Type B pancreatic cell (in vitro differentiated cells): ENCODE measurements at regions not wholly inside any gene's neighbourhood (a gene's known extent, or its start where the extent isn't known, plus 50 kb on each side); places are given as distances from the start of the nearest gene placed in this dataset.

Experiments
- DNase-seq: peaks from one replicate; pipeline ENCODE4 v3.0.0; 2021; ENCODE audit warnings: mixed read lengths; ENCODE audit not compliant: unreplicated experiment; ENCODE audit errors: extremely low spot score
- H3K27ac Mint-ChIP-seq: 2 replicates; pipeline ENCODE4 v1.8.0; 2021; ENCODE audit warnings: mild to moderate bottlenecking, mixed read lengths
- H3K27me3 Mint-ChIP-seq: 2 replicates; pipeline ENCODE4 v1.8.0; 2021; ENCODE audit warnings: mixed read lengths
- H3K36me3 Mint-ChIP-seq: 2 replicates; pipeline ENCODE4 v1.8.0; 2021; ENCODE audit warnings: mixed read lengths
- H3K4me1 Mint-ChIP-seq: one replicate; pipeline ENCODE4 v1.8.0; 2021; ENCODE audit warnings: mixed read lengths; ENCODE audit not compliant: unreplicated experiment
- H3K4me3 Mint-ChIP-seq: 2 replicates; pipeline ENCODE4 v1.8.0; 2021; ENCODE audit warnings: mild to moderate bottlenecking, mixed read lengths
- H3K9me3 Mint-ChIP-seq: 2 replicates; pipeline ENCODE4 v1.8.0; 2021; ENCODE audit warnings: mixed read lengths
- CTCF ChIP-seq: fragments of 200-600 bp; sonication (generic); conservative IDR thresholded peaks from 2 replicates; pipeline ENCODE4 v1.5.0; 2021; ENCODE audit warnings: antibody characterized with exemption, mild to moderate bottlenecking

- Mint-ChIP-seq H3K9me3 (no peaks in the 10 kb centered on the region), H3K27me3 (no peaks in the 10 kb centered on the region), H3K4me1 (peaks cover 10% of the 10 kb centered on the region), H3K27ac (no peak overlapping the region), H3K4me3 (no peak overlapping the region), H3K36me3 (no peaks in the 10 kb centered on the region)
- no peak for DNase-seq
- TF ChIP-seq CTCF: no peak
Measured at GRCh38 chr10:110443239-110444003, 54.3 kb upstream of the DUSP5 start.

GRCh38 chr10:110444004-110444337 is 53.7 kb upstream of the DUSP5 start:
- no peaks in the 10 kb centered on the region for H3K36me3 Mint-ChIP-seq
- no peak overlapping the region for H3K27ac Mint-ChIP-seq
- H3K27me3 Mint-ChIP-seq: no peaks in the 10 kb centered on the region
- no peaks in the 10 kb centered on the region for H3K9me3 Mint-ChIP-seq
- no peak for DNase-seq
- TF ChIP-seq CTCF: no peak
- H3K4me1 Mint-ChIP-seq: peaks cover 10% of the 10 kb centered on the region
- no peak overlapping the region for H3K4me3 Mint-ChIP-seq

GRCh38 chr10:110445871-110446270 is 51.8 kb upstream of the DUSP5 start:
- H3K27me3 Mint-ChIP-seq: peaks cover 1% of the 10 kb centered on the region
- DNase-seq: no peak
- H3K9me3 Mint-ChIP-seq: no peaks in the 10 kb centered on the region
- H3K4me3 Mint-ChIP-seq: no peak overlapping the region
- TF ChIP-seq CTCF: no peak
- peaks cover 10% of the 10 kb centered on the region for H3K4me1 Mint-ChIP-seq
- H3K36me3 Mint-ChIP-seq: no peaks in the 10 kb centered on the region
- H3K27ac Mint-ChIP-seq: no peak overlapping the region

GRCh38 chr10:110446277-110446676 is 51.4 kb upstream of the DUSP5 start:
- DNase-seq: no peak
- no peak for TF ChIP-seq CTCF
- Mint-ChIP-seq H3K4me3 (no peak overlapping the region), H3K27ac (no peak overlapping the region), H3K4me1 (peaks cover 10% of the 10 kb centered on the region), H3K9me3 (no peaks in the 10 kb centered on the region), H3K27me3 (peaks cover 2% of the 10 kb centered on the region), H3K36me3 (no peaks in the 10 kb centered on the region)

- Mint-ChIP-seq H3K27ac (no peak overlapping the region), H3K27me3 (peaks cover 2% of the 10 kb centered on the region), H3K9me3 (no peaks in the 10 kb centered on the region), H3K4me3 (no peak overlapping the region), H3K36me3 (no peaks in the 10 kb centered on the region), H3K4me1 (peaks cover 6% of the 10 kb centered on the region)
- no peak for DNase-seq
- TF ChIP-seq CTCF: no peak
Measured at GRCh38 chr10:110446954-110447608, 50.6 kb upstream of the DUSP5 start.
